Cerebellar nuclear complex (tissue), 1 donor: ENCODE measurements at regions not wholly inside any gene's neighbourhood (a gene's known extent, or its start where the extent isn't known, plus 50 kb on each side); places are given as distances from the start of the nearest gene placed in this dataset.
"Not testable (repeated sequence)": the region's sequence is repeated elsewhere in the genome, so short reads cannot be mapped to it uniquely, and the experiment has no call there.

Experiments
- DNase-seq, 2 experiments: peaks; one replicate each; lab custom pipeline; 2025; lab: John Stamatoyannopoulos, UW

GRCh38 chr6:170057961-170058877, 232.7 kb downstream of the DLL1 start:
- DNase-seq = no peak

DNA sequence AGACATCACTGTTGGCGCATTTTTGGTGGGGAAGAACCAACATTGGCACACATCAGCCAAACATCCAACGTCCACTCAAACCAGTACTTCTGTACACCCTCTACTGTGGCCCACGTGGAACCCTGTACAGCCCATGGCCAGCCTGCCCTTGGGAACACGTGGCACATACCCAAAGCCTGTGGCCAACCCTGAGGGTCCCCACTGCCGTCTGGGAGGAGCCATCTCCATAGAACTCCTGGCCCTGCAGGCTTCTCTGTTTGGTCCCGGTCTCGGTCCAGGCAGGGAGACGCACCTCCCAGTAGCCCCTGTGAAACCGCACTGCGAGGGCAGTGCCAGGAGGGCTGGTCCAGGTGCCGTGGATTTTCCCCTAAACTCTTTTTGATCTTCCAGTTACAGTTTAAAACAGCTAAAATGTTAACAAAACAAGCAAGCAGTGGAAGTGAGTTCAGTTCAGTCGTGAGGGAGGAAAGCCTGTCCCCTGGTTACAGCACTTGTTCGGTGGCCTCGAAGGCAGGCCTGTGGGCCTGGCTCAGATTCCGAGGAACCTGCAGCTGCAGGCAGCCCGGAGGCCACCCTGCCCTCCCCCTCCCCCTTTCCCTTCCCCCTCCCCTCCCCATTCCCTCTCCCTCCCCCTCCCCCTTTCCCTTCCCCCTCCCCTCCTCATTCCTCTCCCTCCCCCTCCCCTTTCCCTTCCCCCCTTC, 233.7 kb downstream of the DLL1 start:
- DNase-seq = no peak

DNA sequence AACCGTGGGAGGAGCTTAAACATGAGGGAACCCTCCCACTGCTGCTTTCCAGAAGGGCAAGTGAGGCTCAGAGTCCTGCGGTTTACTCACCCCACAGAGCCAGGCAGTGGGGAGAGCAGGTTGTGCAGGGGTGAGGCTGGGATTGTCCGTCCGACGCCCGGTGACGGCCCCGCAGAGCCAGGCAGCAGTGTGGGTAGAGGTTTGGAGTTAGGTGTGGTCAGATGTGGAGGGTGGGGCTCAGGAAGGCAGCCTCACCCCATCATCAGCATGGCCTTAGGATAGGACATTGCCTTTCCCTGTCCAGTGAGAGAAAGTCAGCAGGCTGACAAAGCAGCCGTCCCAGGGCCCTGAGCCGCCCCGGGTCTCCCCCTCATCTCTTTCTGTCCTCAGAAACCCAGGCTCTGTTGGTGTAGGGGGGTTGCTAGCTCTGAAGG, 234.6 kb downstream of the DLL1 start:
- no peak for DNase-seq

- DNase-seq = not testable (repeated sequence)
These were observed 235.1 kb downstream of the DLL1 start for GRCh38 chr6:170055797-170056196.

- no peak for DNase-seq
These were observed 236.8 kb downstream of the DLL1 start for GRCh38 chr6:170053966-170054661.

- DNase-seq = no peak
These were observed 237.7 kb downstream of the DLL1 start for GRCh38 chr6:170052991-170053821.

DNA sequence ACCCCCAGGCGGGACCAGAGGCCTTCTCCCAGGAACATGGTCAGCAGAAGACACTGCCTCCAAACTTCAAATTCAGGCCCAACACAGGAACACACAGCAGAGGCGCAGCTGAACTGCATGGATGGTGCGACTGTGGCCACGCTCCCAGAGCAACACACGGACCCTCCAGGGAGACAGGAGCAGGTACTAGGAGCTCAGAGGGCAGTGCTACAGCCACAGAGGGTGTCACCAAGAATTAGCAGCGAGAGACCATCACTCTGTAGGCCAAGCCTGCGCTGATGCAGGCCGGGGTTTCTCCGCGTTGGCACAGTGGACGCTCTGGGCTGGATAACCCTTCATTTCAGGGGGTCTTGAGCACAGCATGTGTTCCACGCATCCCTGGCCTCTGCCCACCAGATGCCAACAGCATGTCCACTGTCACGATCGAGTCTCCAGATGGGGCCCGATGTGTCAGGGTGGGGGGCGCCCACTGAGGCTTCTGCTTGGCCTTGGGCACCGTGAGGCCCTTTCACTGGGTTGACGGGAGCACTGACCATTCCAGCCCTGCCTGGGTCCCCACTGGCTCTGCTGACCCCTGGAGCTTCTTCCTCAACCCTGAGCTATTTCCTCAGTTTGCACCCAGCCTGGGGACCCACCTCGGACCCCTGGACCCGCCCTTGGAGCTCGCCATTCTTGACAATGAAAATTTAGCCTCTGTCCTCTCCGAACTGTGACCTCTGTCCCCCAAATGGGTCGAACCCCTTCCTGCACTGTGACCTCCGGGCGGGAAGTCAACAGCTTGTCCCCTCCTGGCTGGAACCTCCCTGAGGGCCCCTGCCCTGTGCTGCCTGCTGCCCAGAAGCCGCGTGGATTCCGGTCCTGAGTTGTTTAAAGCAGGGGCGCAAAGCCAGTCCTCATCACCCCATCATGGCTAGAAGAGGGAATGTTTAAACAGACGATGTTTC, 239.4 kb downstream of the DLL1 start:
- DNase-seq = no peak

DNA sequence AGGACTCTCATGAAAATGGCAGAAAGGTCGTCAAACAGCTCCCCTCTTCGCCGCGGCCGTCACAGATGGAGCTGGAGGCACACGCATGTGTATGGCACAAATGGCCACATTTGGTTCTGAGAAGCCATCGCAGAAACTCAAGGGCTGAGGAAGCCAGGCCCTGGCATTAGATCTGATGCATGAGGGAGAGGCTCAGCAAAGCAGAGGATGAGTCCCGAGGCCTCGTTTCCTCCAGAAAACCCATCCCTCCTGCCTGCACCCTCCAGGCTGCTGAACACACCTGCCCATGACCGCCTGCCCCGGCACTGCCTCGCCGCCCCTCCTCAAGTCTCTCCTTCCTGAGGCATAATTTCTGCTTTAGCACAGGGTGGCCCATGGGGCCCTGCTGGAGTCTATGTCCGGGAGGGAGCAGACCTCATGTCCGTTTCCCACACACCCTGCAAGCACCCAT, 240.3 kb downstream of the DLL1 start:
- no peak for DNase-seq

- no peak for DNase-seq
These were observed 241.0 kb downstream of the DLL1 start for GRCh38 chr6:170049641-170050561.

- DNase-seq = no peak
These were observed 242.1 kb downstream of the DLL1 start for GRCh38 chr6:170048615-170049256.

GRCh38 chr6:170047823-170048222, 243.1 kb downstream of the DLL1 start:
- DNase-seq = no peak

GRCh38 chr6:170046791-170047626, 243.9 kb downstream of the DLL1 start:
- no peak for DNase-seq

GRCh38 chr6:170045981-170046667, 244.8 kb downstream of the DLL1 start:
- DNase-seq = no peak

GRCh38 chr6:170045563-170045960, 245.3 kb downstream of the DLL1 start:
- DNase-seq = no peak

DNA sequence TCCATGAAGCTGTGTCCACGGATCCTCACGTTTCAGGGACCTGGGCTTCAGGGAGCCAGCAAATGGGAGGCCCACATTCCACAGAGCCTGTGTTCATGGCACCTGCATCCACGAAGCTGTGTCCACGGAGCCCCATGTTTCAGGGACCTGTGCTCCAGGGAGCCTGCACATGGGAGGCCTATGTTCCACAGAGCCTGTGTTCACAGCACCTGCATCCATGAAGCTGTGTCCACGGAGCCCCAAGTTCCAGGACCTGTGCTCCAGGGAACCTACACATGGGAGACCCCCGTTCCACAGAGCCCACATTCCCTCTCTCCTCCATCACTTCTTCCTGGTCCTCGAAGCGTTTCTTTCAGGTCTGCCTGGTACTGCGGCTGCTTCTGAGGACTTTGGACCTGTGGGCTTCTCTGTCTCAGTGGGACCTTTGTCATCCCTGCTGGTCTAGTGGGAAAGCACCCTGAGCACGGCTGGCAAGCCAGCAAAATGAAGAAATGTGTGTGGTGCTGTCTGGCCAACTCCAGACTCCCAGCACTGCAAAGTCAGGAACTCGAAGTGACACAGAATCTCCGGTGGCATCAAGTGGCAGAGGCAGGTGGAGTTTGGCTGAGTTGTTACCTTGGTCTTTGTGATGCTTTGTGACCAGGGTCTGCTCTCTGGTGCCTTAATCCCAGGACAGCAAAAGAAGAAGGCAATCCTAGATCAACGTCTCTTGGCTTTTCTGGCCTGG, 245.9 kb downstream of the DLL1 start:
- no peak for DNase-seq
